ENCODE measurements at regions not wholly inside any gene's neighbourhood (a gene's known extent, or its start where the extent isn't known, plus 50 kb on each side); places are given as distances from the start of the nearest gene placed in this dataset.

- TF ChIP-seq, protein P1, sequence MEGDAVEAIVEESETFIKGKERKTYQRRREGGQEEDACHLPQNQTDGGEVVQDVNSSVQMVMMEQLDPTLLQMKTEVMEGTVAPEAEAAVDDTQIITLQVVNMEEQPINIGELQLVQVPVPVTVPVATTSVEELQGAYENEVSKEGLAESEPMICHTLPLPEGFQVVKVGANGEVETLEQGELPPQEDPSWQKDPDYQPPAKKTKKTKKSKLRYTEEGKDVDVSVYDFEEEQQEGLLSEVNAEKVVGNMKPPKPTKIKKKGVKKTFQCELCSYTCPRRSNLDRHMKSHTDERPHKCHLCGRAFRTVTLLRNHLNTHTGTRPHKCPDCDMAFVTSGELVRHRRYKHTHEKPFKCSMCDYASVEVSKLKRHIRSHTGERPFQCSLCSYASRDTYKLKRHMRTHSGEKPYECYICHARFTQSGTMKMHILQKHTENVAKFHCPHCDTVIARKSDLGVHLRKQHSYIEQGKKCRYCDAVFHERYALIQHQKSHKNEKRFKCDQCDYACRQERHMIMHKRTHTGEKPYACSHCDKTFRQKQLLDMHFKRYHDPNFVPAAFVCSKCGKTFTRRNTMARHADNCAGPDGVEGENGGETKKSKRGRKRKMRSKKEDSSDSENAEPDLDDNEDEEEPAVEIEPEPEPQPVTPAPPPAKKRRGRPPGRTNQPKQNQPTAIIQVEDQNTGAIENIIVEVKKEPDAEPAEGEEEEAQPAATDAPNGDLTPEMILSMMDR (IDR thresholded peaks at IDR 0.05) = no peak
- no peak for TF ChIP-seq POLR2AphosphoS5 (IDR thresholded peaks at IDR 0.05)
Observed at GRCh38 chr3:72258361-72259141, 473.6 kb upstream of the PROK2 start.

All from gastroesophageal sphincter (tissue), 3 donors.